ENCODE measurements at regions not wholly inside any gene's neighbourhood (a gene's known extent, or its start where the extent isn't known, plus 50 kb on each side); places are given as distances from the start of the nearest gene placed in this dataset.
"Not testable (repeated sequence)": the region's sequence is repeated elsewhere in the genome, so short reads cannot be mapped to it uniquely, and the experiment has no call there.

GRCh38 chr1:170385750-170386149 is 146.2 kb upstream of the GORAB start:
- no peak for DNase-seq

GRCh38 chr1:170388489-170388888 is 143.5 kb upstream of the GORAB start:
- no peak for DNase-seq

DNA sequence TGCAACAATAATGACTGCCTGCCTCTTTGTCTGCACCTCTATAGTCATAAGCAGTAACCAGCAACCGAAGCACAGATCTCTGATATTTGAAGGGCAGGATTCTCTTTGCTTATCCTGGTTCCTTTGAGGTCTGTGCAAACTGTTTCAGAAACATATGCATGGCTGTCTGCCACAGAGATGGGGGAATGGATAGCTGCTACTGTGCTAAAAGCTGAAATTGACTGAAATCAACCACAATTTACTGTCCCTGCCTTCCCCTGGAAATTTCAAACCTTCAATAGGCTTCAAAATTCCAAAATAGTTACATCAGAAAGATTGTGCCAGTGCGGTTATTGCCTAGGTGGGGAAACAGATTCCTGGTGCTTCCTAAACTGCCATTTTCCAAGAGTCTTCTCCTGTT is 136.8 kb upstream of the GORAB start:
- DNase-seq: no peak

- DNase-seq: no peak
Measured at GRCh38 chr1:170397061-170397460, 134.9 kb upstream of the GORAB start.

DNA sequence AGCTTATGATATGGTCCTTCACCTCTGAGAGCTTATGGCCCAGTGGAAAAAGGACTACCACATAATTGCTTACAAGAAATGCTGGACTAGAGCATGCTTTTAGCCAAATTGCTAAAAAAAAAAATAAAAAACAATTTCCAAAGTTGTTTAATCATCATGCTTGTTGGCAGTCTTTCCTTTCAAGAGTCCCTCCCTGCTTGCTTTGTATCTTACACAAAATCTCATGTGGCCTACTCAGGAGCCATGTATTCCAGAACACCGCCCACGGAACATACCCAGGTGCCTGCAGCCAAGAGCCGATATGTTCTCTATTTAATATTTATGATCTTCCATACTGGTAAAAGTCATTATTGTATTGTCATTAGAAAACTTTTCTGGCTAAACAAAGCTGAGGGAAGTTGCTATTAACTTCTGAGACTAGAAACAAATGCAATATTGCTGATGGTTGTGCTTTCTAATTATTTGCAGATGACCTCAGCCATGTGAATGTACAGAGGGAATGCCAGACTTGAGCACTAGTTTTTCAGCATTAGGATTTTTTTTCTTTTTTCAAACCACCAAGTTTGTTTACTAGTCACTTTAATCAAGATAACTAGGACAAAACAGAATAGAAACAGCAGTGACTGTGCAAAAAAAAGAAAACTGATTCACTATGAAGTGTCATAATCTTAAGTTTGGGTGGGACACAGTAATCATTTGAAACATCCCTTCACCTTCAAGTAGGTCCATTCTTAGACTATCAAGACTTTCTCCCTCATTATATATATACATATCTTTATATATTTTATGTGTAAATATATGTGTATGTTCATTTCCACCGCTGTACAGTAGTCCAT is 129.3 kb upstream of the GORAB start:
- DNase-seq: no peak

DNA sequence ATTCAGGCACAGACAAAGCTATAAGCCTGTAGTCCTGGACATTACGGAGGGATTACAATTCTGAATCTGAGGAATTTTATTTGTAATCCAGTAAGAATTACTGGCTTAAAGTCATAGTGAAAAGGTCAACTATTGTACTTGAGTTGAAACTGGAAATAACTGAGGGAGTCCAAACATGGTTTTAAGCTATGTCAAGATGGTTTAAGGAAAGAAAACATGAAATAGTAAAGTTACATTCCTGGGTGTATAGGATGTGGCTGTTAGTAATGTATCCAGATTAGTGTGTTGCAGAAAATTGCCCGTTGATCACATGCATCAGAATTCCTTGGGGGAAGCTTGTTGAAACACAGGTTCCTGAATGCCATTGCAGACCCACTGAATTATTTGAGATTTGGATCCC is 124.8 kb upstream of the GORAB start:
- DNase-seq: no peak

DNA sequence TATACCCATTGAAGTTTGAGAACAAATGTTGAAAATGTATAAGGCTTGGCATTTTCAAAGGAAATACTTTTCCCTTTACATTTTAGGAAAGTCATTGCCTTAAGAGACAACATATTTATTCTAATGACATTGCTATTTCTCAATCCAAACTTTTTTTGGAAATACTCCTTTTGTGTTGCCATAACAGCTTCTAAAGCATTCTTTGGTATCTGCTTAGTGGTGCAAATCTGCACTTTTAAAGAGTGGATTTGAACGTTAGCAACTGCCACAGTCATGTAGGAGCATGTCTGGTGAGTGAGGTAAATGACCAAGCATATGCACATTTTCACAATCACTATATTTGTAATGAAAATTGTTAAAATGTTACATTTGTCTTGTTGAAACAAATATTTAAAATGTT is 124.4 kb upstream of the GORAB start:
- DNase-seq: no peak

DNA sequence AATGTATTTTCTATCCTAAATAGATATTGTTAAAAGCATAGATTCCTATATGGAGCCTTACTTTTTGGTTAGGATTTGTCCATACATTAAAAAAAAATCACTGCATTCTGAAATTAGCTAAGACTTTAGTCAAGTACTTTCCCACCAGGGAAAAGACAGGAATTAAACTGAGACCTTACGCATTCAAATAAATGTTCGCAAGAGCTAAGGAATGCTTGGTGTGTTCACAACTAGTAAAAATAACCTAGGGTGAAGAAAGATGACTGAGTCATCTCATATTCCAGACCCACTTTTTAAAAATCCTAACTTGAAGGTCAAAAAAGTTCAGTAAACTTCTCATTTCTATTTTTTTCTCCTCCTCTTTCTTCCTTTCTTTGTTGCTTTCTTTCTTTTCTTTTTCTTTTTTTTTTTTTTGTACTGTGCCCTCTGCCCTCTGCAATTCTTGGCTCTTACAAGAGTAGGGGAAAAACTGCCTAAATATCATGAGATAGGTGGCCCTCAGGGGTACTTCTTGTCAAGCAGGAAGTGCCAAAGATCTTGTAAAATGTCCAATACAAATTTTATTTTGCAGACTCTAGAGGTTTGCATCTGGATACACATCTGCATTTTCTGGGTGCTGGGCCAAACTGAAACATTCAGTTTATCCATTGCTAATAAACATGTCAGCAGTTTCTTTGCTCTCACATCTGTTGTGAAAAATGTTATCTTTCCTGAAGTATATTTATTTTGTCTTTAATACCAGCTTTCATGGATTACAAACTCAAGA is 121.4 kb upstream of the GORAB start:
- no peak for DNase-seq

DNA sequence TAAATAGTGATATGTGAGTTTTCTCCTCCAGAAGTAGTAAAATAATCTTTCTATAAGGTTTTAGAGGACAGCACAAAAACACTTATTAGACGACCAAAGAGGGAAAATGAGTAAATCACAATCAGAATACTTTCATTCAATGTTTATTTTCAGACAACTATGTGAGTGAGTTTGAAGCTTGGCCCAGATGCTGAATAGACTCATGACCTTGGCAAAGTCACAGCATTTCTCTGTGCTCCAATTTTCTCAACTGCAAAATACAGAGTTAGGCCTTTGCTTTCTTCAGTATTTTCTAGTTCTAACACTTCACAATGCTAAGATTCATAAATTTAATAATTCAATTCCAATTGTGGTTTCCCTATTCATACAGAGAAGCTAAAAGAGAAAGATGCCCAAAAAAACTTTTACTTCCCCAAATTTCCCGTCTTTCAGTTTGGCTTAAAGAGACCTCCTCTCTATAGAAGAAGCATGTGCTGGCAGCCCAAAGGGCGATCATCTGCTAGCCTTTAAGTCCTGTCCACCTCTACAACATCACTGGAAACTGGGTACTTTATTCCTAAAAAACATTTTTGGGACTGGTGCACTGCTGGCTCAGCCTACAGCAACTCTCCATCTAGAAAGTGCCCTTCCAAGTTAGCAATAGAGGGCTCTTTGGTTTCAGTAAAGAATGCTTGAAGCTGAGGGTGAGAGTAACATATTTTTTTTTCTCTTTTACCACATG is 116.8 kb upstream of the GORAB start:
- DNase-seq: no peak

GRCh38 chr1:170415710-170416372 is 116.1 kb upstream of the GORAB start:
- no peak for DNase-seq

- DNase-seq: no peak
Measured at GRCh38 chr1:170424346-170424745, 107.6 kb upstream of the GORAB start.

GRCh38 chr1:170426596-170426995 is 105.4 kb upstream of the GORAB start:
- DNase-seq: no peak

DNA sequence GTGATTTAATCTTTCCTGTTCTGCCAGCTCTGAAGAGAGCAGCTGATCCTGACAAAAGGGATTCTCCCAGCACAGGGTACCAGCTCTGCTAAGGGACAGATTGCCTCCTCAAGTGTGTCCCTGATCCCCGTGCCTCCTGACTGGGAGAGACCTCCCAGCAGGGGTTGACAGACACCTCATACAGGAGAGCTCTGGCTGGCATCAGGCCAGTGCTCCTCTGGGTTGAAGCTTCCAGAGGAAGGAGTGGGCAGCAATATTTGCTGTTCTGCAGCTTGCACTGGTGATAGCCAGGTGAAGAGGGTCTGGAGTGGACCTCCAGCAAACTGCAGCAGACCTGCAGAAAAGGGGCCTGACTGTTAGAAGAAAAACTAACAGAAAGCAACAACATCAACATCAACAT is 105.0 kb upstream of the GORAB start:
- DNase-seq: not testable (repeated sequence)

GRCh38 chr1:170436928-170437327 is 95.0 kb upstream of the GORAB start:
- DNase-seq: peak; percentile 23

DNA sequence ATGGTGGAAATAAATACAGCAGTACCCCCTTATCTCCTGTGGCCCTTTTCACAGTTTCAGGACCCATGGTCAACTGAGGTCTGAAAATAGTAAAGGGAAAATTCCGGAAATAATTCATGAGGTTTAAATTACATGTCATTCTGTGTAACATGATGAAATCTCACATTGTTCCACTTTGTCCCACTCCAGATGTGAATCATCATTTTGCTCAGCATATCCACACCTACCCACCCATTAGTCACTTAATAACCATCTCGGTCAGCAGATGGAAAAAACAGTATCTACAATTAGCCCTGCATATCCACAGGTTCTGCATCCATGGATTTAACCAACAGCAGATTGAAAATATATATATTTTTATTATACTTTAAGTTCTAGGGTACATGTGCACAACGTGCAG is 86.9 kb upstream of the GORAB start:
- DNase-seq: no peak

GRCh38 chr1:170448661-170449158 is 83.3 kb upstream of the GORAB start:
- no peak for DNase-seq

DNA sequence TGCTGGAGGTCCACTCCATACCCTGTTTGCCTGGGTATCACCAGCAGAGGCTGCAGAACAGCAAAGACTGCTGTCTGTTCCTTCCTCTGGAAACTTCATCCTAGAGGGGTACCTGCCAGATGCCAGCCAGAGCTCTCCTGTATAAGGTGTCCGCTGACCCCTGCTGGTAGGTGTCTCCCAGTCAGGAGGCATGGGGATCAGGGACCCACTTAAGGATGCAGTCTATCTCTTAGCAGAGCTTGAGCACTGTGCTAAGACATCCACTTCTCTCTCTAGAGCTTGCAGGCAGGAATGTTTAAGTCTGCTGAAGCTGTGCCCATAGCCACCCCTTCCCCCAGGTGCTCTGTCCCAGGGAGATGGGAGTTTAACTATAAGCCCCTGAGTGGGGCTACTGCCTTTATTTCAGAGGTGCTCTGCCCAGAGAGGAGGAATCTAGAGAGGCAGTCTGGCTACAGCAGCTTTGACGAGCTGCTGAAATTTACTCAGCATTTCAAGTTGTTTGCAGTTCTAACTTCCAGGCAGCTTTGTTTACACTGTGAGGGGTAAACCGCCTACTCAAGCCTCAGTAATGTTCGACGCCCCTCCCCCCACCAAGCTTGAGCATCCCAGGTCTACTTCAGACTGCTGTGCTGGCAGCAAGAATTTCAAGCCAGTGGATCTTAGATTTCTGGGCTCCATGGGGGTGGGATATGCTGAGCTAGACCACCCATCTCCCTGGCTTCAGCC is 74.5 kb upstream of the GORAB start:
- peak; percentile 12 for DNase-seq

DNA sequence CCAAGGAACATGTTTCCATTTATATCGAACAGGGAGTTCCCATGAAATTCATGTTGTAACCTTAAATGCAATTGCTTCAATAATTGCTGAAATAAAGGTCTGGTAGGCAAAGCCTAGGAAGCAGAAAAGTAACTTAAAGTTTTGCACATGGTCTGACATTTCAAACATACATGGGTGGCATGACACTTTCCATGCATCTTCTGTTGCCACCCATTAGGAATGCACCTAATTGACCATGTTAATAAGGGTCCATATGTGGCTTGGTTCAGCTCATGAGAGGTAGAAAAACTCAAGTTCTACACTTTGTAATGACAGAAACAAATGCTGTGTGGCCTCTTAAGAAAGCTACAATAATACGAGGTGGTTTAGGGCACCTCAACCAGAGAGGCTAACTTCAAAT is 72.0 kb upstream of the GORAB start:
- DNase-seq: no peak

DNA sequence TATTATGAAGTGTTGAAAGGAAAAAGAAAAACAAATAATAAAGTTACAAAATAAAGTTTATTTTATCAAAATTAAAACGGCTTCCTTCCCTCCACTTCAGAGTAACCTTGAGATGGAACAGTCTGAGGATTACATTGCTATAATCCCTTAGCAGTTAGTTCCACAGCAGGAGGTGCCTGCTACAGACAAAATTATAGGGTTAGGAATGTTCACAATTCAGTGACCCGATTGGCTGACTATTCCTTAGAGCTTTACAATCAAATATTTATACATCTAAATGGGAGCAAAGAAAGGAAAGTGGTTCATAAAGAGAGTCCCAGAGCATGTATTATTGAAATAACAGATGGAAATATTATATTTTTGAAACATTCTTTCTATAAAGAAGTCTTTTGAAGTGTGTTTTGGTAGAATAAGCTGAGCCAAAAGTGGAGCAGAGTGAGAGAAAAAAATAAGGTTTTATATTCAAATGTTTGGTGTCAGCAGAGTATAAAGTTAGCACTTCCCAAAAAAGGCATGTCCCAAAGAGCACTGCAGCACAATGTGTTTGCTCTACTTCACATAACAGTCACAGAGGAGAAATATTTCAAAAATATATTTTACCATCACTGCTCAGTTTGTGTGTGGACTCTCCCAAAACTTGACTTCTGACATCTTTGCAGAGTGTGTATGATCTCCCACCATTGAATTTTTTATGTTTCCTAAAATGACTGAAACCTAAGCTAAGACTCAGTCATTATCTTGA is 71.4 kb upstream of the GORAB start:
- DNase-seq: no peak

GRCh38 chr1:170461291-170461747 is 70.6 kb upstream of the GORAB start:
- DNase-seq: no peak

GRCh38 chr1:170461762-170462384 is 70.1 kb upstream of the GORAB start:
- peak; percentile 35 for DNase-seq

All from hematopoietic multipotent progenitor cell treated with erythropoietin and hydrocortisone succinate and interleukin-3 and kit ligand, for 4 days (in vitro differentiated cells).